CD14-positive monocyte (primary cell): ENCODE measurements at regions not wholly inside any gene's neighbourhood (a gene's known extent, or its start where the extent isn't known, plus 50 kb on each side); places are given as distances from the start of the nearest gene placed in this dataset.

Experiments used
- DNase-seq, 3 donors: peaks; one replicate each; pipeline ENCODE4 v3.0.0-alpha.2; 2011 to 2022
- H2AFZ ChIP-seq: 2 replicates; pipeline ENCODE4 v1.6.0; 2012; ENCODE audit warnings: mild to moderate bottlenecking, low read depth, low read length, inconsistent platforms; ENCODE audit not compliant: insufficient read depth, poor library complexity, severe bottlenecking
- H3K27ac ChIP-seq, 2 donors: 1 replicate in 1 of 2; 2 replicates in 1 of 2; pipeline ENCODE4 v1.5.1; 2012 to 2013; ENCODE audit warnings: low read length in 2 of 2, control low read depth in 1 of 2, inconsistent platforms in 1 of 2, low read depth in 1 of 2, mild to moderate bottlenecking in 1 of 2
- H3K27me3 ChIP-seq, 2 donors: one replicate each; pipeline versions ENCODE4 v1.6.0 to v1.6.1; 2011 to 2013; ENCODE audit warnings: low read length in 2 of 2; ENCODE audit not compliant: control insufficient read depth in 2 of 2, insufficient read depth in 2 of 2
- H3K36me3 ChIP-seq, 2 donors: replicated peaks in 1 of 2; 1 replicate in 1 of 2; 2 replicates in 1 of 2; pipeline versions ENCODE4 v1.5.1 to v1.6.1; 2012 to 2013; ENCODE audit warnings: low read length in 2 of 2, control low read depth in 1 of 2, inconsistent platforms in 1 of 2, mild to moderate bottlenecking in 1 of 2; ENCODE audit not compliant: insufficient read depth in 2 of 2, control insufficient read depth in 1 of 2
- H3K4me1 ChIP-seq, 2 donors: 1 replicate in 1 of 2; 2 replicates in 1 of 2; pipeline versions ENCODE4 v1.5.1 to v1.6.1; 2012 to 2013; ENCODE audit warnings: low read length in 2 of 2, control low read depth in 1 of 2, inconsistent platforms in 1 of 2, mild to moderate bottlenecking in 1 of 2, moderate library complexity in 1 of 2; ENCODE audit not compliant: insufficient read depth in 2 of 2, control insufficient read depth in 1 of 2
- H3K4me2 ChIP-seq: replicated peaks from 2 replicates; pipeline ENCODE3; 2012; ENCODE audit warnings: low read length, moderate library complexity, mild to moderate bottlenecking; ENCODE audit not compliant: poor library complexity, severe bottlenecking; ENCODE audit errors: extremely low read depth
- H3K4me3 ChIP-seq, 3 experiments: fragments of 200-600 bp in 1 of 3; sonication (generic) in 1 of 3; replicated peaks in 1 of 3; 1 replicate in 2 of 3; 2 replicates in 1 of 3; pipeline ENCODE4 v1.5.1; 2011 to 2013; ENCODE audit warnings: low read length in 3 of 3, mild to moderate bottlenecking in 3 of 3, control low read depth in 2 of 3, low read depth in 2 of 3, inconsistent platforms in 1 of 3, moderate library complexity in 1 of 3
- H3K79me2 ChIP-seq: 2 replicates; pipeline ENCODE4 v1.6.0; 2012; ENCODE audit warnings: mild to moderate bottlenecking, control low read depth, inconsistent platforms, low read length, moderate library complexity; ENCODE audit not compliant: insufficient read depth
- H3K9ac ChIP-seq: 2 replicates; pipeline ENCODE4 v1.6.0; 2017; ENCODE audit warnings: low read length, mild to moderate bottlenecking; ENCODE audit not compliant: insufficient read depth, poor library complexity, severe bottlenecking
- H3K9me3 ChIP-seq, 2 donors: replicated peaks in 1 of 2; 1 replicate in 1 of 2; 2 replicates in 1 of 2; pipeline versions ENCODE4 v1.5.1 to v1.6.1; 2012 to 2013; ENCODE audit warnings: low read length in 2 of 2, control low read depth in 1 of 2; ENCODE audit not compliant: control insufficient read depth in 1 of 2, insufficient read depth in 1 of 2
- H4K20me1 ChIP-seq: 2 replicates; pipeline ENCODE4 v1.6.0; 2012; ENCODE audit warnings: mild to moderate bottlenecking, low read length, control low read depth, moderate library complexity; ENCODE audit not compliant: insufficient read depth
- H3K27ac Mint-ChIP-seq, 7 donors: one replicate each; pipeline ENCODE4 v1.8.0; 2020; ENCODE audit warnings: mild to moderate bottlenecking in 7 of 7, mixed read lengths in 7 of 7, moderate library complexity in 6 of 7, inconsistent platforms in 2 of 7
- H3K27me3 Mint-ChIP-seq, 3 donors: one replicate each; pipeline ENCODE4 v1.8.0; 2021 to 2022; ENCODE audit warnings: low read depth in 3 of 3, mild to moderate bottlenecking in 3 of 3, mixed read lengths in 3 of 3, moderate library complexity in 3 of 3, inconsistent platforms in 1 of 3
- H3K36me3 Mint-ChIP-seq, 2 donors: one replicate each; pipeline ENCODE4 v1.8.0; 2020; ENCODE audit warnings: mixed read lengths in 2 of 2, inconsistent platforms in 1 of 2, mild to moderate bottlenecking in 1 of 2
- H3K4me1 Mint-ChIP-seq: one replicate; pipeline ENCODE4 v1.8.0; 2020; ENCODE audit warnings: mild to moderate bottlenecking, mixed read lengths
- H3K4me3 Mint-ChIP-seq, 2 donors: one replicate each; pipeline ENCODE4 v1.8.0; 2020; ENCODE audit warnings: mild to moderate bottlenecking in 2 of 2, mixed read lengths in 2 of 2, moderate library complexity in 1 of 2
- H3K9me3 Mint-ChIP-seq, 7 donors: one replicate each; pipeline ENCODE4 v1.8.0; 2020 to 2022; ENCODE audit warnings: mixed read lengths in 7 of 7, mild to moderate bottlenecking in 6 of 7, moderate library complexity in 6 of 7, inconsistent platforms in 2 of 7
- WGBS: methylation state at CpG from one replicate; pipeline ENCODE4 v1.1.5; 2013; ENCODE audit warnings: missing lambda C conversion rate; ENCODE audit not compliant: insufficient coverage; 5-methylcytosine and 5-hydroxymethylcytosine counted together
- intact Hi-C, 2 donors: fragments of 100-400 bp; cut with micrococcal nuclease; formaldehyde crosslinking; loops; one replicate each; pipeline versions ENCODE4 v1.15.0 to v1.15.1; 2023
- TF ChIP-seq, protein P1 (sequence below): fragments of 200-600 bp; IDR thresholded peaks from one replicate; pipeline ENCODE4 v1.8.0; 2022; ENCODE audit warnings: antibody characterized with exemption, mild to moderate bottlenecking

DNA sequence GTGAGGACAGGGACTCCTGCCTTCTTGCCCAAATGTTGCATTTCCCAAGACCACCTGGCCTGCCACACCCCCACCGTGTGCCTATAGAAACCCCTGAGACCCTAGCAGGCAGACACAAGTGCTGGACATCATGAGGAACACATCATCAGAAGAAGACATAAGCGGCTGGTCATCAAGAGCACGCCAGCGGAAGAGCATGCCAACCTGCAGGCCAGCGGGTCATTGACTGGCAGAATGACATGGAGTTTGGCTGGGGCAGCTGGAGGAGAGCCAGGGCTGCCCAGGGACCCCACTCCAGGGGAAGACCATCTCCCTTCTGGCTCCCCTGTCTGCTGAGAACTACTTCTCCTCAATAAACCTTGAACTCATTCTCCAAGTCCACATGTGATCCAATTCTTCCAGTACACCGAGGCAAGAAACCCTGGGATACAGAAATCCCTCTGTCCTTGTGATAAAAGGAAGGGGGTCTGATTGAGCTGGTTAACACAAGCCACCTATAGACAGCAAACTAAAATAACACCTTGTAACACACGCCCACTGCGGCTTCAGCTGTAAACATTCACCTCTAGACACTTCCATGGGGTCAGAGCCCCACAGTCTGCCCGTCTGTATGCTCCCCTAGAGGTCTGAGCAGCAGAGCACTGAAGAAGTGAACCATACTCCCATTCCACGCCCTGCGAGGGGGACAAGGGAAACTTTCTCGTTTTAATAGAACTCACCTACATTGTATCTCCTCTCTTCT is 164.8 kb upstream of the EMCN start:
- no peak for DNase-seq
- Histone ChIP-seq H3K9ac (no peak overlapping the region), H3K4me1 (no peaks in the 10 kb centered on the region), H3K79me2 (no peaks in the 10 kb centered on the region), H3K4me3 (no peak overlapping the region), H3K27me3 (no peaks in the 10 kb centered on the region), H3K27ac (no peak overlapping the region), H3K4me2 (no peak overlapping the region), H2AFZ (no peak overlapping the region), H3K9me3 (peaks cover 0 to 5% of the 10 kb centered on the region in 2 donors), H3K36me3 (no peaks in the 10 kb centered on the region), H4K20me1 (no peaks in the 10 kb centered on the region)
- WGBS: 82% methylated on average over 5 of the region's 12 CpGs
- Mint-ChIP-seq H3K27me3 (peaks cover 0 to 1% (median 0%) of the 10 kb centered on the region in 3 donors), H3K27ac (no peak overlapping the region), H3K36me3 (no peaks in the 10 kb centered on the region), H3K4me1 (no peaks in the 10 kb centered on the region), H3K9me3 (peaks cover 4 to 8% (median 6%) of the 10 kb centered on the region in 7 donors), H3K4me3 (no peak overlapping the region)
- TF ChIP-seq, protein P1, sequence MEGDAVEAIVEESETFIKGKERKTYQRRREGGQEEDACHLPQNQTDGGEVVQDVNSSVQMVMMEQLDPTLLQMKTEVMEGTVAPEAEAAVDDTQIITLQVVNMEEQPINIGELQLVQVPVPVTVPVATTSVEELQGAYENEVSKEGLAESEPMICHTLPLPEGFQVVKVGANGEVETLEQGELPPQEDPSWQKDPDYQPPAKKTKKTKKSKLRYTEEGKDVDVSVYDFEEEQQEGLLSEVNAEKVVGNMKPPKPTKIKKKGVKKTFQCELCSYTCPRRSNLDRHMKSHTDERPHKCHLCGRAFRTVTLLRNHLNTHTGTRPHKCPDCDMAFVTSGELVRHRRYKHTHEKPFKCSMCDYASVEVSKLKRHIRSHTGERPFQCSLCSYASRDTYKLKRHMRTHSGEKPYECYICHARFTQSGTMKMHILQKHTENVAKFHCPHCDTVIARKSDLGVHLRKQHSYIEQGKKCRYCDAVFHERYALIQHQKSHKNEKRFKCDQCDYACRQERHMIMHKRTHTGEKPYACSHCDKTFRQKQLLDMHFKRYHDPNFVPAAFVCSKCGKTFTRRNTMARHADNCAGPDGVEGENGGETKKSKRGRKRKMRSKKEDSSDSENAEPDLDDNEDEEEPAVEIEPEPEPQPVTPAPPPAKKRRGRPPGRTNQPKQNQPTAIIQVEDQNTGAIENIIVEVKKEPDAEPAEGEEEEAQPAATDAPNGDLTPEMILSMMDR: no peak
- intact Hi-C loops: no loop called here

DNA sequence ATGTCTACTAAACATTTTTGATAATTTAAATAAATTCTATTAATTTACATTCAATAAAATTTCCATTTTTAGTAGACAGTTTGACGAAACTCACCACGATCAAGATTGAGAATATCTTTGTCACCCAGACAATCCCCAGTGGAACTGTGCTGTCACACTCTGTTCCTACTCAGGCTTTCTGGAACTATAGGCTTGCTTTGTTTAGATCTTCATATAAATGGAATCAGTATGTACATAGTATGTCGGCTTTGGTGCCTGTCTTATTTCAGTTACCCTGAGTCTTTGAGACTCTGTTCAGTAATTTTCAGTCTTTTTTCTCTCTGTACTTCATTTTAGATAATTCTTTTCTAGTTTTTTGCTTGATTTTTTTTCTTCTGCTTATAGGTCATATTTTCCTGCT is 163.5 kb upstream of the EMCN start:
- Mint-ChIP-seq H3K27ac (no peak overlapping the region), H3K36me3 (no peaks in the 10 kb centered on the region), H3K4me3 (no peak overlapping the region), H3K4me1 (no peaks in the 10 kb centered on the region), H3K27me3 (no peaks in the 10 kb centered on the region), H3K9me3 (peaks cover 4 to 11% (median 7%) of the 10 kb centered on the region in 7 donors)
- H3K27me3 ChIP-seq: no peaks in the 10 kb centered on the region
- H3K4me3 ChIP-seq: no peak overlapping the region
- no peak overlapping the region for H2AFZ ChIP-seq
- no peaks in the 10 kb centered on the region for H4K20me1 ChIP-seq
- no peaks in the 10 kb centered on the region for H3K79me2 ChIP-seq
- no CpG with 5 or more reads among the region's 3 CpGs for WGBS
- TF ChIP-seq, protein P1: no peak
- no peak for DNase-seq
- H3K4me2 ChIP-seq: no peak overlapping the region
- H3K9ac ChIP-seq: no peak overlapping the region
- H3K4me1 ChIP-seq: no peaks in the 10 kb centered on the region
- no peak overlapping the region for H3K27ac ChIP-seq
- H3K9me3 ChIP-seq: peaks cover 0 to 5% of the 10 kb centered on the region in 2 donors
- H3K36me3 ChIP-seq: no peaks in the 10 kb centered on the region
- intact Hi-C loops: no loop called here
